Neuronal stem cell (in vitro differentiated cells): ENCODE measurements at regions not wholly inside any gene's neighbourhood (a gene's known extent, or its start where the extent isn't known, plus 50 kb on each side); places are given as distances from the start of the nearest gene placed in this dataset.
"Not testable (repeated sequence)": the region's sequence is repeated elsewhere in the genome, so short reads cannot be mapped to it uniquely, and the experiment has no call there.

ENCODE experiments used
- DNase-seq: peaks from one replicate; pipeline ENCODE4 v3.0.0-alpha.2; 2013; ENCODE audit warnings: low spot score
- H2AFZ ChIP-seq: one replicate; pipeline ENCODE4 v1.6.1; 2013; ENCODE audit warnings: mild to moderate bottlenecking, low read length, inconsistent platforms
- H2AK5ac ChIP-seq: 2 replicates; pipeline ENCODE4 v1.6.1; 2013; ENCODE audit warnings: low read depth, mild to moderate bottlenecking, inconsistent platforms, low read length, moderate library complexity, mixed read lengths
- H2BK120ac ChIP-seq: 2 replicates; pipeline ENCODE4 v1.6.1; 2013; ENCODE audit warnings: low read depth, mild to moderate bottlenecking, inconsistent platforms, low read length, moderate library complexity, mixed read lengths
- H2BK12ac ChIP-seq: one replicate; pipeline ENCODE4 v1.6.1; 2013; ENCODE audit warnings: low read length, inconsistent platforms
- H2BK15ac ChIP-seq: 2 replicates; pipeline ENCODE4 v1.6.1; 2013; ENCODE audit warnings: mild to moderate bottlenecking, low read length, inconsistent platforms, mixed read lengths
- H2BK5ac ChIP-seq: one replicate; pipeline ENCODE4 v1.6.1; 2013; ENCODE audit warnings: inconsistent platforms, mild to moderate bottlenecking, low read length, moderate library complexity
- H3K14ac ChIP-seq: one replicate; pipeline ENCODE4 v1.6.1; 2013; ENCODE audit warnings: low read length, inconsistent platforms
- H3K18ac ChIP-seq: 2 replicates; pipeline ENCODE4 v1.6.1; 2013; ENCODE audit warnings: low read length, inconsistent platforms
- H3K23ac ChIP-seq: 2 replicates; pipeline ENCODE4 v1.6.1; 2013; ENCODE audit warnings: low read depth, mild to moderate bottlenecking, mixed read lengths, low read length, inconsistent platforms; ENCODE audit not compliant: poor library complexity
- H3K27ac ChIP-seq: replicated peaks from 3 replicates; pipeline ENCODE4 v1.5.1; 2013; ENCODE audit warnings: low read length, inconsistent platforms
- H3K27me3 ChIP-seq, 3 experiments: 2 replicates each; pipeline ENCODE4 v1.6.1; 2013; ENCODE audit warnings: low read length in 3 of 3, mild to moderate bottlenecking in 2 of 3, inconsistent platforms in 1 of 3, low read depth in 1 of 3, mixed read lengths in 1 of 3, moderate library complexity in 1 of 3; ENCODE audit not compliant: control insufficient read depth in 3 of 3, insufficient read depth in 3 of 3
- H3K36me3 ChIP-seq, 2 donors: replicated peaks in 1 of 2; 2 replicates each; pipeline ENCODE4 v1.6.1; 2013; ENCODE audit warnings: low read length in 2 of 2; ENCODE audit not compliant: control insufficient read depth in 2 of 2, insufficient read depth in 2 of 2
- H3K4ac ChIP-seq: 2 replicates; pipeline ENCODE4 v1.6.1; 2013; ENCODE audit warnings: inconsistent platforms, mild to moderate bottlenecking, low read length, moderate library complexity
- H3K4me1 ChIP-seq, 2 donors: 1 replicate in 1 of 2; 2 replicates in 1 of 2; pipeline ENCODE4 v1.6.1; 2013; ENCODE audit warnings: low read length in 2 of 2, low read depth in 1 of 2; ENCODE audit not compliant: control insufficient read depth in 2 of 2, insufficient read depth in 1 of 2
- H3K4me2 ChIP-seq: one replicate; pipeline ENCODE4 v1.6.1; 2013; ENCODE audit warnings: mild to moderate bottlenecking, low read length, inconsistent platforms; ENCODE audit not compliant: insufficient read depth, poor library complexity, severe bottlenecking
- H3K4me3 ChIP-seq, 2 donors: 2 replicates each; pipeline ENCODE4 v1.5.1; 2013; ENCODE audit warnings: low read length in 2 of 2, mild to moderate bottlenecking in 2 of 2, inconsistent platforms in 1 of 2, moderate library complexity in 1 of 2
- H3K79me1 ChIP-seq: one replicate; pipeline ENCODE4 v1.6.1; 2013; ENCODE audit warnings: low read depth, mild to moderate bottlenecking, inconsistent platforms, low read length, moderate library complexity
- H3K9ac ChIP-seq: one replicate; pipeline ENCODE4 v1.6.1; 2013; ENCODE audit warnings: mild to moderate bottlenecking, low read depth, low read length, inconsistent platforms; ENCODE audit not compliant: poor library complexity
- H3K9me3 ChIP-seq, 2 donors: replicated peaks in 1 of 2; 2 replicates each; pipeline versions ENCODE3 to v1.6.1; 2013; ENCODE audit warnings: low read length in 2 of 2, mild to moderate bottlenecking in 2 of 2, inconsistent platforms in 1 of 2, low read depth in 1 of 2, mixed read lengths in 1 of 2, moderate library complexity in 1 of 2; ENCODE audit not compliant: control insufficient read depth in 2 of 2, insufficient read depth in 1 of 2
- H4K8ac ChIP-seq: one replicate; pipeline ENCODE4 v1.6.1; 2013; ENCODE audit warnings: low read depth, mild to moderate bottlenecking, inconsistent platforms, low read length, moderate library complexity
- H4K91ac ChIP-seq: one replicate; pipeline ENCODE4 v1.6.1; 2013; ENCODE audit warnings: low read length, low read depth, mild to moderate bottlenecking, inconsistent platforms; ENCODE audit not compliant: poor library complexity
- WGBS, 2 donors: extraction: QIAGEN DNeasy Blood & Tissue Kit; methylation state at CpG; one replicate each; pipeline ENCODE4 v1.1.7; 2013; ENCODE audit warnings: missing lambda C conversion rate in 2 of 2, mixed read lengths in 1 of 2; ENCODE audit not compliant: insufficient read length in 2 of 2, insufficient replicate concordance in 1 of 2; ENCODE audit errors: extremely low coverage in 2 of 2; 5-methylcytosine and 5-hydroxymethylcytosine counted together

DNA sequence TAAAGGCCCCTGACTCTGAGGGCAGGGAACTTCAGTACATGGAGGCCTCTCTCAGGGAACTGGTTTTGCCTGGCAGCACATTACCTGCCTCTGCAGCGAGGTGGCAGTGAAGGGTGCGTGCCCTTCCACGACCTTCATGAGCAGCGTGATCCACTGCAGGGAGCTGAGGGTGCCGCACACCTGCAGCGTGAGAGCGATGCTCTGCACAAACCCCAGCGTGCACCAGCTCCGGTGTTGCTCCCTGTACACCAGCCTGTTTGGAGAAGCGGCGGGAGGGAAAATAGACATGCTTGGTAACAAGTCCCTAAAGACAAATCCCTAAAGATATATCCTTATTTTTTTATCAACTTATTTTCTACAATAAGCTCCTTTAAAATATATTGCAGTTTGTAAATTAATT lies 101.2 kb downstream of the GOLGA6L6 start:
- H3K9me3 ChIP-seq, H3K4me1 ChIP-seq, H3K18ac ChIP-seq, H2AK5ac ChIP-seq, H3K4ac ChIP-seq, DNase-seq, H2AFZ ChIP-seq, H2BK12ac ChIP-seq, H2BK15ac ChIP-seq, H2BK5ac ChIP-seq, H2BK120ac ChIP-seq, H3K27me3 ChIP-seq, H3K79me1 ChIP-seq, H3K9ac ChIP-seq, H4K8ac ChIP-seq, H4K91ac ChIP-seq, H3K36me3 ChIP-seq, H3K4me2 ChIP-seq, H3K23ac ChIP-seq, H3K27ac ChIP-seq, H3K14ac ChIP-seq, H3K4me3 ChIP-seq: not testable (repeated sequence)
- no CpG with 5 or more reads among the region's 11 CpGs for WGBS, 2 donors

DNA sequence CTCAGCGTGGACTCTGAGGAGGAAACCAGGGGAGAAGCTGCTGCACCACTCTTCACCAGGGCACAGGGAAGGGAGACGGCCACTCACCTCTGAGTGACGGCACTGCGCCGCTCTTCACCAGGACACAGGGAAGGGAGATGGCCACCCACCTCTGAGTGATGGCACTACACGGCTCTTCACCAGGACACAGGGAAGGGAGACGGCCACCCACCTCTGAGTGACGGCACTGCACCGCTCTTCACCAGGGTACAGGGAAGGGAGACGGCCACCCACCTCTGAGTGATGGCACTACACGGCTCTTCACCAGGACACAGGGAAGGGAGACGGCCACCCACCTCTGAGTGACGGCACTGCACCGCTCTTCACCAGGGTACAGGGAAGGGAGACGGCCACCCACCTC lies 102.5 kb downstream of the GOLGA6L6 start:
- H3K36me3 ChIP-seq, H3K27ac ChIP-seq, H3K4ac ChIP-seq, H3K79me1 ChIP-seq, H2BK15ac ChIP-seq, H3K27me3 ChIP-seq, H2AFZ ChIP-seq, H3K9me3 ChIP-seq, H3K23ac ChIP-seq, H3K4me2 ChIP-seq, H3K14ac ChIP-seq, H4K8ac ChIP-seq, H2BK120ac ChIP-seq, H3K9ac ChIP-seq, H3K18ac ChIP-seq, H2BK12ac ChIP-seq, H3K4me1 ChIP-seq, DNase-seq, H2AK5ac ChIP-seq, H4K91ac ChIP-seq, H2BK5ac ChIP-seq, H3K4me3 ChIP-seq: not testable (repeated sequence)
- no CpG with 5 or more reads among the region's 15 CpGs for WGBS, 2 donors

DNA sequence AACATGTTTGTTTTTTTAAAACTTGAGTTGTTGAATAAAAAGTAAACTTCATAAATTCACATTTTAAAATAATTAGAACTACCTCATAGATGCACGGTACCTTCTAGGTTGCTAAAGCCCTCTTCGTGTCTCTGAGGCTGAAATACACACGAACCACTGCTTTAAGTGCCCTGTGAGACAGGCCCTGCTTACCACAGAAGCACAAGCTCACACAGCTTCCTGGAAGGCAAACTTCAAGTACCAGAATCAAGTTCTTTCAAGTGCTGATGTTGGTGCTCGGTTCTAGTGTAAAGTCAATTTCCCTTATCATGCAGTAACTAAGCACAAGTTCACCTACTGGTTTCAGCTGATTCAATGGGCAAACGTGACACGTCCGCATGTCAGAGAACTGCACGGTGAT lies 103.3 kb downstream of the GOLGA6L6 start:
- not testable (repeated sequence) for H2BK120ac ChIP-seq, H2AK5ac ChIP-seq, H2AFZ ChIP-seq, H3K36me3 ChIP-seq, H4K8ac ChIP-seq, H3K27me3 ChIP-seq, H2BK5ac ChIP-seq, H3K9me3 ChIP-seq, H2BK15ac ChIP-seq, H4K91ac ChIP-seq, H3K9ac ChIP-seq, H2BK12ac ChIP-seq, H3K27ac ChIP-seq, H3K79me1 ChIP-seq, H3K4me2 ChIP-seq, H3K4ac ChIP-seq, DNase-seq, H3K18ac ChIP-seq, H3K4me1 ChIP-seq, H3K14ac ChIP-seq, H3K23ac ChIP-seq, H3K4me3 ChIP-seq
- no CpG with 5 or more reads among the region's 8 CpGs for WGBS, 2 donors

DNA sequence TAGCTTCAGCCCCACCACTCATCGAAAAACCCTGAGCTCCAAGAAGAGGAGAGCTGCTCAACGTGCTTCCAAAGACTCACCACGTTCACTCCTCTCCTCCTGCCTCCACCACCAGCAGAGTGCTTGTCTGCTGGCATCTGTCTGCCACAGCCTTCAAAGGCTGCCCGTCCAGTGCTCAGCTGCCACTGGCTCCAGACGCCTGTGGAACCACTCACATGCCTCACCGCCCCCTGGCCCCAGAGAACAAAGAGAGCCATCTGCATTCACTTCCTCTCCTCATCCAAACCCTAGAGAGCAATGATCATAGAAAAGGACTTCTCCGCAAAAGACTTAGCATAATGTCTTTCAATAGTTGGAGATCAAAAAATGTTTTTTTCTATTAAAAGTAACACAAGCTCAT lies 108.1 kb downstream of the GOLGA6L6 start:
- not testable (repeated sequence) for H3K79me1 ChIP-seq, H3K4ac ChIP-seq, H3K4me1 ChIP-seq, H3K27ac ChIP-seq, DNase-seq, H3K27me3 ChIP-seq, H3K9me3 ChIP-seq, H3K36me3 ChIP-seq, H4K8ac ChIP-seq, H2BK15ac ChIP-seq, H2BK5ac ChIP-seq, H4K91ac ChIP-seq, H3K23ac ChIP-seq, H2BK12ac ChIP-seq, H2AFZ ChIP-seq, H2BK120ac ChIP-seq, H3K4me2 ChIP-seq, H3K18ac ChIP-seq, H3K14ac ChIP-seq, H3K9ac ChIP-seq, H2AK5ac ChIP-seq, H3K4me3 ChIP-seq
- WGBS, 2 donors = no CpG with 5 or more reads among the region's 7 CpGs
